ACC112 (cell line): ENCODE measurements at regions not wholly inside any gene's neighbourhood (a gene's known extent, or its start where the extent isn't known, plus 50 kb on each side); places are given as distances from the start of the nearest gene placed in this dataset.

Source experiments
- H2AFZ ChIP-seq: fragments of 200-600 bp; sonication (generic); one replicate; pipeline ENCODE4 v1.6.0; 2017; ENCODE audit warnings: antibody characterized with exemption, low read length; ENCODE audit not compliant: unreplicated experiment
- H3K27ac ChIP-seq: fragments of 200-600 bp; sonication (generic); 2 replicates; pipeline ENCODE4 v1.5.1; 2014; ENCODE audit warnings: low read depth, mild to moderate bottlenecking, antibody characterized with exemption, low read length, moderate library complexity
- H3K27me3 ChIP-seq: fragments of 200-600 bp; sonication (generic); 2 replicates; pipeline ENCODE4 v1.6.1; 2014; ENCODE audit warnings: mild to moderate bottlenecking, antibody characterized with exemption, low read length, moderate library complexity, mixed read lengths; ENCODE audit not compliant: insufficient read depth
- H3K36me3 ChIP-seq: fragments of 200-600 bp; sonication (generic); 2 replicates; pipeline ENCODE4 v1.6.1; 2016; ENCODE audit warnings: mild to moderate bottlenecking, antibody characterized with exemption, low read length, moderate library complexity, mixed read lengths; ENCODE audit not compliant: insufficient read depth
- H3K4me1 ChIP-seq: fragments of 200-600 bp; sonication (generic); one replicate; pipeline ENCODE4 v1.6.1; 2016; ENCODE audit warnings: low read length, mixed read lengths; ENCODE audit not compliant: insufficient read depth, unreplicated experiment, control insufficient read depth
- H3K4me3 ChIP-seq: fragments of 200-600 bp; sonication (generic); 2 replicates; pipeline ENCODE4 v1.5.1; 2014; ENCODE audit warnings: mild to moderate bottlenecking, low read depth, low read length
- H3K79me2 ChIP-seq: fragments of 200-600 bp; sonication (generic); one replicate; pipeline ENCODE4 v1.6.0; 2016; ENCODE audit warnings: low read length; ENCODE audit not compliant: control insufficient read depth, unreplicated experiment, insufficient read depth

DNA sequence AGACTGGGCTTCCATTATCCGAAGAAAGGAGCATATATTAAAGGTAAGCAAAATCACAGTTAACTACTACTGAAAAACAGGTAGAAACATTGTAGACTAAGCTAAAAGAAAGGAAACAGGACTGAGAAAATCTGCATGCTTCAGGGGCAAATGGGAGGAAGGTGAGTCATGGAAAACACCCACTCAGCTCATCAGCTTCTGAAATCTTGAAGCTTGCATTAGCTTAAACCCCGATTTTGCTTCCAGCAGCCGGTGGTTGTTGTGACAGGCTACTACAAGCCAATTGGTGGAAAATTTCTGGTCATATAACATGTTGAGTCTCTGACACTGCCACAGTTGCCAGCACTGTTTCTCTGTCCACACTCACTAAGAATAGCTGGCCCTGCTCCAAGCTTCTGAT is 179.6 kb upstream of the PUM3 start:
- H3K36me3 ChIP-seq, result no peaks in the 10 kb centered on the region
- no peak overlapping the region for H2AFZ ChIP-seq
- H3K79me2 ChIP-seq, result no peaks in the 10 kb centered on the region
- no peaks in the 10 kb centered on the region for H3K4me1 ChIP-seq
- H3K27me3 ChIP-seq, result peaks cover 68% of the 10 kb centered on the region
- no peak overlapping the region for H3K4me3 ChIP-seq
- H3K27ac ChIP-seq, result no peak overlapping the region

DNA sequence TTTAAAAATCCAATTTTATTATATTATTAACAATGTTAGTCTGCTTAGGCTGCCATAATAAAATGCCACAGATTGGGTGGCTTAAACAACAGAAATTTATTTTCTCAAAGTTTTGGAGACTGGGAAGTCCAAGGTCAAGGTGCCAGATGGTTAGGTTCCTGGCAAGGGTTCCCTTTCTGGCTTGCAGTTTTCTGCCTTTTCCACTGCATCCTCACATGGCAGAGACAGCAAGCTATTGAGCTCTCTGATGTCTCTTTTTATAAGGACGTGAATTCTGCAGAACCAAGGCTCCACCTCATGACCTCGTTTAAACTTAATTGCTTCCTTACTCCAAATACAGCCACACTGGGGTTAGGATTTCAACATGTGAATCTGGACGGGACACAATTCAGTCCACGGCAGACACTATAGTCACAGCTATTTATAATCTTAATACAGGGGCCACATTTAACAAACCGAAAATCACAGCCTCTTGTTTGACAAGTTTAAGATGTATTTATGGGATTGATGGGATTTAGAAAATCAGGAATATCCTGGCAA is 174.9 kb upstream of the PUM3 start:
- no peaks in the 10 kb centered on the region for H3K36me3 ChIP-seq
- H3K4me1 ChIP-seq, result no peaks in the 10 kb centered on the region
- no peak overlapping the region for H3K27ac ChIP-seq
- H3K79me2 ChIP-seq, result no peaks in the 10 kb centered on the region
- no peak overlapping the region for H3K4me3 ChIP-seq
- H3K27me3 ChIP-seq, result peaks cover 45% of the 10 kb centered on the region
- H2AFZ ChIP-seq, result no peak overlapping the region

DNA sequence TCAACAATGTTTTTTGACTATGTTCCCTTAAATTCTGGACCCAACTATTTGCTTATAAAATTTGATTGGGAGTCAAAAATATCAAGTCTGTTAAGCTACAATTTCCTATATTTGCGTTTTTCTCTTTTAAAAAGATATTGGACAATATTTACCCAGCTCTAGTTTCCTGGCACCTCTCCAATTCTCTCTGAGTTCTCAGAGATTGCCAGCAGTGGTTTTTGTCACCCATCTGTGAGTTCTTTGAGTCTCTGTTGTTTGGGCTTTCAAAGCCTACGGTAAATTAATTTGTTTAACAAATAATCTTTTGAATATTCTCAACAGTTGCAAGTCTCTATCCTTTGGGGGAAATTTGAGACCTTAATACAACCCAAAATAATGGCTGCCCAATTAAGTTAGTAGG is 174.2 kb upstream of the PUM3 start:
- no peaks in the 10 kb centered on the region for H3K79me2 ChIP-seq
- no peak overlapping the region for H3K4me3 ChIP-seq
- H2AFZ ChIP-seq, result no peak overlapping the region
- no peaks in the 10 kb centered on the region for H3K36me3 ChIP-seq
- peaks cover 42% of the 10 kb centered on the region for H3K27me3 ChIP-seq
- no peak overlapping the region for H3K27ac ChIP-seq
- no peaks in the 10 kb centered on the region for H3K4me1 ChIP-seq

DNA sequence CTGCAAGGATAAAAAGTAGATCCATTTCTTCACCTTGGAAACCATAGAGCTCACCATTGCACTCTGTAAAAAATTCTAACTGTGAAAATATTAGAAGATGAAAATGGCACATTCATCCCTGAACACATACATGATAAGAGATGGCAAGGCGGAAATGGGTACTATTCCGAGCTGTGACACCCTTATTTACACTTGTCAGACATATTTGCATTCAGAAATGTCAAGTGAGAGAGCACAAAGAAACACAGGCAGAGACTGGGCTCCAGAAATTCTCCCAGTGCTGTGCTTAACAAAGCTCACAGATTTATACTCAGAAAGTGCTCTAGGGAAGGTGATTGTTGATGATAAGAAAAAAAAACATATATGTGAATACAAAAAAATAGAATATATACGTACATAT is 170.3 kb upstream of the PUM3 start:
- Histone ChIP-seq H3K27me3 (peaks cover 13% of the 10 kb centered on the region), H3K4me1 (no peaks in the 10 kb centered on the region), H3K36me3 (no peaks in the 10 kb centered on the region), H3K27ac (no peak overlapping the region), H3K79me2 (no peaks in the 10 kb centered on the region), H2AFZ (no peak overlapping the region), H3K4me3 (no peak overlapping the region)

DNA sequence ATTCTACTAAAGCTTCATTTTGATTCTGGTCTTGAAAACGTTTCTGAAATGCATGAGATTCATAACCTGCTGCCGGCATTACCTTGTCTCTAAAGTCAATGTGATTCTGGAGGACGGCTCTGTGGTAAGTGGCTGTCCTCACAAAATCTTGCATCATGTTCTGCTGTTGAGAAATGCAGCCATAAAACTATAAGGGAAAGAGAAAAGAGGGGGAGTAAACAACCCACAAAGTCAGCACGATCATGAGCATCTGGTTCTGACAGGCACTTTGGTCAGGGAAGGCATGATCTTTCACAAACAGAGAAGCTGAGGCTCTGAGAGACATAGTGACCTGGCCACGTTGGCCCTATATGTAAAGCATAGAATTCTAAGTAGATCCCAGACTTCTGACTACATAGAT is 168.9 kb upstream of the PUM3 start:
- no peak overlapping the region for H3K27ac ChIP-seq
- H3K4me3 ChIP-seq, result no peak overlapping the region
- H3K4me1 ChIP-seq, result no peaks in the 10 kb centered on the region
- H3K27me3 ChIP-seq, result peaks cover 6% of the 10 kb centered on the region
- no peaks in the 10 kb centered on the region for H3K36me3 ChIP-seq
- H2AFZ ChIP-seq, result no peak overlapping the region
- H3K79me2 ChIP-seq, result no peaks in the 10 kb centered on the region

DNA sequence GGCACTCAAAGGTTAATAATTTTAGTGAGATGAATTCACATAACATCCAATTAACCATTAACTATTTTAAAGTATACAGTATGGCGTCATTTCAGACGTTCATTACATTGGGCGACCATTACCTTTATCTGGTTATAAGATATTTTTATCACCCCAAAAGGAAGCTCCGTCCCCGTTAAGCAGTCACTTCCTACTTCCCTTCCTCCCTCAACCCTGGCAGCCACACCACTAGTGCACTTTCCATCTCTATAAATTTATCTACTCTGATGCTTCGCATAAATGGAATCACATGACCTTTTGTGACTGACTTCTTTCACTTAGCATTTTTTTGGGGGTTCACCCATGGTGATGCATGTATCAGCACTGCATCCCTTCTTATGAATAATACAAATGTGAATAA is 168.3 kb upstream of the PUM3 start:
- Histone ChIP-seq H3K4me3 (no peak overlapping the region), H3K27me3 (peaks cover 5% of the 10 kb centered on the region; the same call in 1 of the 2 replicates), H3K79me2 (no peaks in the 10 kb centered on the region), H2AFZ (no peak overlapping the region), H3K36me3 (no peaks in the 10 kb centered on the region), H3K27ac (no peak overlapping the region), H3K4me1 (no peaks in the 10 kb centered on the region)

DNA sequence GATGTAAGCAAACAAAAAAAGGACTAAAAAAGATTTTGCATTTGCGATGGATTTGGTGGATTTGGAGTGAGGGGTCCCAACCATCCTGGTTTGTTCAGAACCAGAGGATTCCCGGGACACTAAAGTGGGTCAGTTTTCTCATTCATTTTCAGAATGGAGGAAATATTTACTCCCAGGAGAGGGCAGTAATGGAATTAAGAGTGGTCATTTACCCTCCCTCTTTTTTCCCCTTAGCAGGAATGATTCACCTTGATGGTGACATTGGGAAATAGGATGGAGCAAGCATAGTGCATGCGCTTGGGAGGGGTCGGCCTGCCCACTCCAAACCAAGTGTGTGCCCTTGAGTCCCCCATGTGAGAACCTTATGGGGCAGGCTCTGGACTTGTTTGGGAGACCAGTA is 164.2 kb upstream of the PUM3 start:
- Histone ChIP-seq H2AFZ (no peak overlapping the region), H3K27me3 (peaks cover 21% of the 10 kb centered on the region), H3K79me2 (no peaks in the 10 kb centered on the region), H3K36me3 (no peaks in the 10 kb centered on the region), H3K27ac (no peak overlapping the region), H3K4me1 (no peaks in the 10 kb centered on the region), H3K4me3 (no peak overlapping the region)

DNA sequence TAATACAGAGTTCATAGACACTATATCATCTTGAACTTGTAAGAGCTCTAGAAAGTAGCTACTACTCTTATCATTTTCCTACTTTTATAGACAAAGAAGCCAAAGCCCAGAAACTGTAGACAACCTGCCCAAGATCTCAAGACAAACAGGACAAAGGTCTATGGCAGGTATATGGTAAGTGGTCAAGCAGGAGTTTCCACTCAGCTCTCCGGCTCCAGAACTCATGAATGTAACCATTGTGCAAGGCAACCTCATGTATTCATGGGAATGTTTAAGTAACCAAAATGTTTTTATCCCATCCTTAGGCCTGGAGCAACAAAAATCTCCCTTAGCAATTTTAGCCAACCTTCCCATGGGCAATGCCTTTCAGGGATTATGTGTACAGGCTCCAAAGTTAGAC is 163.4 kb upstream of the PUM3 start:
- no peak overlapping the region for H2AFZ ChIP-seq
- peaks cover 21% of the 10 kb centered on the region for H3K27me3 ChIP-seq
- no peaks in the 10 kb centered on the region for H3K36me3 ChIP-seq
- H3K4me3 ChIP-seq, result no peak overlapping the region
- H3K79me2 ChIP-seq, result no peaks in the 10 kb centered on the region
- no peak overlapping the region for H3K27ac ChIP-seq
- no peaks in the 10 kb centered on the region for H3K4me1 ChIP-seq

DNA sequence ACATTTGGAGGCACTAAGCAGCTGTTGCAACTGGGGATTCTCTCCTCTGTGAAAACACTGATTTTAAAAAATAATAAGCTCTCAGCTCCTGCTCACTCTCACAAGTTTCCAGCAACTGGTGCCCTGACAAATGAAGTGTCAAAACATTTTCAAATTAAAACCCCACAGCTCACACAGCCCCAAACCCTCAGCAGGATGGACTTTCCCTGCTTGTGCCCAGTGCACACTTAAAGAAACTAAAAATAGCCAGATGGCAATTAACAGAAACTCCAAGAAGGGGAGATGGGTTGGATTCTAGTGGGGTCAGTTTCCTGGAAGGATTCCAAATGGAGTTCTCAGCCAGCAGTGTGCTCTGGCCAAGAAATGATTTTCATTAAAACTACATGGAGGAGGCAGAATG is 163.0 kb upstream of the PUM3 start:
- no peaks in the 10 kb centered on the region for H3K4me1 ChIP-seq
- H3K27ac ChIP-seq, result no peak overlapping the region
- H3K36me3 ChIP-seq, result no peaks in the 10 kb centered on the region
- H3K27me3 ChIP-seq, result peaks cover 21% of the 10 kb centered on the region
- H3K79me2 ChIP-seq, result no peaks in the 10 kb centered on the region
- H3K4me3 ChIP-seq, result no peak overlapping the region
- no peak overlapping the region for H2AFZ ChIP-seq

DNA sequence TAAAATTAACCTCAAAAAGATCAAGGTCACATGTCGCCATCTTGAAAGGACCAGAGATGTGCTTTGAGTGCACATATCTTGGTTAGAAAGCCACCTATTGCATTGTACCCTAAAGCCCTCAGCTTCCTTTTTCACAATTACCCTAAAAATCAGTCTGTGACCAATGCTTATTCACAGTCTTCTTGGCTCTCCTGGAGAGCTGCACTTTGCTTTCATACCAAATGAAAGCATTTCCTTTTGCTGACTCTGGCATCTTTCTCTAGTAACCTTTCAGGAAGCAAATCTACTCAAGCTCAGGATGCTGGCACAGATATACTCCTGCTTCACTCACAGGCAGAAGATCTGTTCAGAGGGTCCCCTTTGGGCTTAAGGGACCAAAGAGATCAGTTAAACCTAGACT is 160.7 kb upstream of the PUM3 start:
- H2AFZ ChIP-seq, result no peak overlapping the region
- H3K4me3 ChIP-seq, result no peak overlapping the region
- H3K4me1 ChIP-seq, result no peaks in the 10 kb centered on the region
- no peak overlapping the region for H3K27ac ChIP-seq
- H3K27me3 ChIP-seq, result peaks cover 18% of the 10 kb centered on the region
- H3K79me2 ChIP-seq, result no peaks in the 10 kb centered on the region
- H3K36me3 ChIP-seq, result no peaks in the 10 kb centered on the region

DNA sequence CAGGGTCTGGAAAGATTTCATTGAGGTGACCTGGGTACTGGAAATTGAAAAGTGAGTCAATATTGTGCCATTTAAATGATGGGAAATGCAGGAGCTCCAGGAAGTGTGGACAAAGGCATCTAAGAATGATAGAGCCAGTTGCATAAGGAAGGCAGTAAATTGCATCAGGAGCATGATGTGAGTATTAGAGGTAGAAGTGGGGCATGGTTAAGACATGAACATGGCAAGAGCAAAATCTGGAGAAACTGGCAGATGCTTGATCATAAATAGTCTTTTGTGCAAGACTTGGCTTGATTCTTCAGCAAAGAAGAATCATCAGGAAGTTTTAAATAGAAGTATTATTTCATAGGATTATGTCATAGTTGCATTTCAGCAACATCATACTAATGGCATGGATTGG is 157.4 kb upstream of the PUM3 start:
- no peaks in the 10 kb centered on the region for H3K36me3 ChIP-seq
- H2AFZ ChIP-seq, result no peak overlapping the region
- no peaks in the 10 kb centered on the region for H3K79me2 ChIP-seq
- H3K27me3 ChIP-seq, result peaks cover 18% of the 10 kb centered on the region
- no peak overlapping the region for H3K27ac ChIP-seq
- no peaks in the 10 kb centered on the region for H3K4me1 ChIP-seq
- H3K4me3 ChIP-seq, result no peak overlapping the region
